ENCODE measurements at regions not wholly inside any gene's neighbourhood (a gene's known extent, or its start where the extent isn't known, plus 50 kb on each side); places are given as distances from the start of the nearest gene placed in this dataset.

- Mint-ChIP-seq H3K9me3 (ENCODE audit: insufficient read depth) (peaks cover 2% of the 10 kb centered on the region), H3K4me1 (ENCODE audit: low read depth) (no peaks in the 10 kb centered on the region), H3K27ac (no peak overlapping the region), H3K27me3 (ENCODE audit: low read depth) (peaks cover 12% of the 10 kb centered on the region), H3K4me3 (no peak overlapping the region), H3K36me3 (ENCODE audit: low read depth) (no peaks in the 10 kb centered on the region)
- CTCF ChIA-PET = no interaction called here
- no peak for DNase-seq
- POLR2A ChIA-PET = no interaction called here
- no peak for ATAC-seq
These were observed 70.6 kb downstream of the RSL24D1 start for GRCh38 chr15:55126111-55126510.

DNA sequence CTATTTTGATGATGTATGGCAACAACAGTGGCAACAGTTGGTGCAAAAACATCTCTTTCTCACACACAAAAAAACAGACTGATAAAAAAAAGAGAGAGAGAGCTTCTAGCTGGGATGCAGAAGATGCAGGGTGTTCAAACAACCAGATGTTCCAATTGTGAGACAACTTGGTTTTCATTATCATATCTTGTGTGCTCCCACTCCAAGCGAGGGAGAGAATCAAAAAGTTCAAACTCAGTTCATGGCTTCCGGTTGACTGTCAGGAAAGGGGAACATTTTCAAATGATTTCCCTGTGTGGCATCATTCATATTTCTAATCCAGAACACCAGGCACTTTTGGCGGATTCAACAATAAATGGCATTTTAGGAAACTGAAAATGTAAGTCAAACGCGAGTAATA is 72.1 kb downstream of the RSL24D1 start:
- ChIA-PET CTCF (interaction anchor here (0.8 to 0.9 kb wide), 2 partner anchors 16 to 43 kb away, joined by 3 read pairs; no protein-coding TSS in a partner anchor), POLR2A (no interaction called here)
- ATAC-seq (no peak), DNase-seq (no peak)
- Mint-ChIP-seq H3K4me1 (ENCODE audit: low read depth) (no peaks in the 10 kb centered on the region), H3K27me3 (ENCODE audit: low read depth) (peaks cover 12% of the 10 kb centered on the region), H3K36me3 (ENCODE audit: low read depth) (no peaks in the 10 kb centered on the region), H3K27ac (no peak overlapping the region), H3K9me3 (ENCODE audit: insufficient read depth) (no peaks in the 10 kb centered on the region), H3K4me3 (no peak overlapping the region)

DNA sequence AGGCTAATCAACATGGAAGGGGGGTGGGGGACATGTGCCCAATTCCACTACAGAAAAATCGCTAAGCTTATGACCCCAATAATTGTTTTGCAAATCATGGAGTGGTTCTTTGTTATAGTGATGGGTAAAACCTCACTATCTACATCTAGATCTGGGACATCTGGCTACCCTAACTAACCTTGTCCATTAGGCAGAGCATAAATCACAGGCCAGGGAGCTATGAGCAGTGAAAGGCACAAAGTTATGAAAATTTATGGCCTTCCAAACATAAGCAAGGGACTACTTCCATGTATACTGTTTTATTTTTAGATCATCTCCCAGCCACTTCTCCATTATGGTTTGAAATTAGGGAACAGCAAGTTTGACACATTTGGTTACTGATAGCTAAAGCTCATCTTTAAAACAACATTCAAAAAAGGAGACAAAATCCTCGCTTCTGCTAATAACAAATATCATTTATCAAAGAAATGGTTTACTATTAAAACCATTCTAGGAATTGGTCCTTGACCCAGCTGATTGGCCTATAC is 78.3 kb downstream of the RSL24D1 start:
- DNase-seq (no peak), ATAC-seq (no peak)
- Mint-ChIP-seq H3K27me3 (ENCODE audit: low read depth) (peaks cover under 1% of the 10 kb centered on the region), H3K4me1 (ENCODE audit: low read depth) (no peaks in the 10 kb centered on the region), H3K9me3 (ENCODE audit: insufficient read depth) (no peaks in the 10 kb centered on the region), H3K27ac (no peak overlapping the region), H3K36me3 (ENCODE audit: low read depth) (no peaks in the 10 kb centered on the region), H3K4me3 (no peak overlapping the region)
- CTCF ChIA-PET = interaction anchor here (1.0 kb wide), 1 partner anchor 10 kb away, joined by 5 read pairs; no protein-coding TSS in a partner anchor
- POLR2A ChIA-PET = no interaction called here

- no peaks in the 10 kb centered on the region for H3K4me1 Mint-ChIP-seq (ENCODE audit: low read depth)
- POLR2A ChIA-PET = no interaction called here
- no peak for ATAC-seq
- no peak overlapping the region for H3K27ac Mint-ChIP-seq
- no peaks in the 10 kb centered on the region for H3K27me3 Mint-ChIP-seq (ENCODE audit: low read depth)
- DNase-seq = no peak
- no peaks in the 10 kb centered on the region for H3K9me3 Mint-ChIP-seq (ENCODE audit: insufficient read depth)
- CTCF ChIA-PET = interaction anchor here (1.1 kb wide), 1 partner anchor 52 kb away, joined by 3 read pairs; no protein-coding TSS in a partner anchor
- no peak overlapping the region for H3K4me3 Mint-ChIP-seq
- H3K36me3 Mint-ChIP-seq (ENCODE audit: low read depth) = no peaks in the 10 kb centered on the region
These were observed 80.1 kb downstream of the RSL24D1 start for GRCh38 chr15:55116636-55117035.

DNA sequence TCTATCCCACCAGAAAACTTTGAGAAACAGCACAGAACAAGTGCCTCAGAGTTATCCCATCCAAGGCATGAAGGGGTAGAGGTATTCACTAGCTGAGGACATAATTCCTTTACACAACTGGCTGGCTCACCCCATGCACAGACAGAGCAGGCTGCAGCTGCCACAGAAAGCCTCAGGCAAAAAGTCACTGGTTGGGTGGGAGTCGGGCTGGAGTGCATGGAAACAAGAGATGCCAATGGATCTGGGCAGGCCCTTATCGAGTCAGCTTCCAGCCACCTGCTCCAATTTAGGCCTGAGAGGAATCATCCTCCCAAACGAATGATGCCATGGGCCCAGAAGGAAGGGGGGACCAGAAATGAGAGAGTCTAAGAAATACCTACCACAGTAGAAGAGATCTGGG is 83.0 kb downstream of the RSL24D1 start:
- H3K4me1 Mint-ChIP-seq (ENCODE audit: low read depth) = no peaks in the 10 kb centered on the region
- CTCF ChIA-PET = interaction anchor here (1.0 kb wide), 1 partner anchor 55 kb away, joined by 3 read pairs; no protein-coding TSS in a partner anchor

DNA sequence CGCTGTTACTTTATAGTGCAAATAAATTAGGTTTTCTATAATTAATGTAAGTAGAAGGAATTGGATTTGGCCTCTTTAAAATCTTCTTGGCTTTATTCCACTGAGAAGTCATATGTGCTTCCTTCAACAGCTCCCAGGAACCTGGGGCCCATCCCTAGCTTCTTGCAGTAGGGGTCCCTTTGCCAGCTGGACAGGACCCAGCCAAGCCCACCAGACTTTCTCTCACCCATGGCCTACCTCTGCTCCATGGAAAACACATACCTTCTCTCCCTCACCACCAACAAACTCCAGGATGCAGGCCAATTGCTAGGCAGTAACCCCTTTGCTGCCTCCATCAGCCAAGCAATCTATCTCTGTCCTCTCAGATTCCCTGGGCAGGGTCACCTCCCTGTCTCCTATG is 84.0 kb downstream of the RSL24D1 start:
- no peak overlapping the region for H3K4me3 Mint-ChIP-seq
- DNase-seq (no peak), ATAC-seq (no peak)
- no peaks in the 10 kb centered on the region for H3K36me3 Mint-ChIP-seq (ENCODE audit: low read depth)
- H3K4me1 Mint-ChIP-seq (ENCODE audit: low read depth) = no peaks in the 10 kb centered on the region
- no peak overlapping the region for H3K27ac Mint-ChIP-seq
- H3K9me3 Mint-ChIP-seq (ENCODE audit: insufficient read depth) = no peaks in the 10 kb centered on the region
- ChIA-PET CTCF (interaction anchor here (0.6 kb wide), 1 partner anchor 1261 kb away, joined by 3 read pairs; no protein-coding TSS in a partner anchor), POLR2A (no interaction called here)
- no peaks in the 10 kb centered on the region for H3K27me3 Mint-ChIP-seq (ENCODE audit: low read depth)

More for the DNA sequence above, 83.0 kb downstream of the RSL24D1 start:
- Mint-ChIP-seq H3K9me3 (ENCODE audit: insufficient read depth) (no peaks in the 10 kb centered on the region), H3K27me3 (ENCODE audit: low read depth) (no peaks in the 10 kb centered on the region), H3K27ac (no peak overlapping the region), H3K4me3 (no peak overlapping the region), H3K36me3 (ENCODE audit: low read depth) (no peaks in the 10 kb centered on the region)
- DNase-seq = no peak
- no peak for ATAC-seq
- POLR2A ChIA-PET = no interaction called here

GRCh38 chr15:55110446-55110845 is 86.3 kb downstream of the RSL24D1 start:
- H3K27ac Mint-ChIP-seq = no peak overlapping the region
- no peaks in the 10 kb centered on the region for H3K36me3 Mint-ChIP-seq (ENCODE audit: low read depth)
- H3K27me3 Mint-ChIP-seq (ENCODE audit: low read depth) = no peaks in the 10 kb centered on the region
- no peaks in the 10 kb centered on the region for H3K9me3 Mint-ChIP-seq (ENCODE audit: insufficient read depth)
- CTCF ChIA-PET = no interaction called here
- ATAC-seq (no peak), DNase-seq (no peak)
- no peak overlapping the region for H3K4me3 Mint-ChIP-seq
- POLR2A ChIA-PET = no interaction called here
- no peaks in the 10 kb centered on the region for H3K4me1 Mint-ChIP-seq (ENCODE audit: low read depth)

DNA sequence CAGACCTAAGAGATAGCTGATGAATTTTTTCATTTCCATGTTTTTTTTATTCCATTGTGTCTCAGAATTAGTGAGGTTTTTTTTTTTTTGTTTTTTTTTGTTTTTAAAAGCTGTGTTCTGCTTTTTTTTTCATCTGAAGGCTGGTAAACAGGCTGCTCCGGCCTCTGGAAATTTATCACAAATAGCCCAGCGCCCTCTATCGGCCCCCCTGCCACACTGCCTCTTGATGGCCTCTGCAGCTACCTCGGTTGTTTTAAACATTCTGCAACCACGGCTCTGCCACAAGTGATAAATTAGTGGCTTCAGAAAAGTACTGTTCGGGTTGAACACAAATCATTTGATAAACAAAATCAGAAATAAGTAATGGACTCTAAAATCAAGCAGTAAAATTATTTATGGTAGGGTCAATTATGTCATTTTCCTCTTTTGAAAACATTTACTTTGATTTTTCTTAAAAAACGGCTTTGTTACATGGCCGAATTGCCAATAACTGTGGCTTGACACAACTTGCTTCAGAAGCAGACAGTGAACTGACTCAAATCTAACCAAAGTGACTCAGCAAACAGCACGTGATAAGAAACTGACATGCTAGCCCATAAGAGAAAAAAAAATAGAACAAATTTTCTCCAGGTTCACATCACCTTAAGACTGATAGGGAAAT is 87.8 kb downstream of the RSL24D1 start:
- Mint-ChIP-seq H3K4me1 (ENCODE audit: low read depth) (no peaks in the 10 kb centered on the region), H3K4me3 (no peak overlapping the region), H3K27me3 (ENCODE audit: low read depth) (peaks cover 5% of the 10 kb centered on the region), H3K27ac (no peak overlapping the region), H3K36me3 (ENCODE audit: low read depth) (no peaks in the 10 kb centered on the region), H3K9me3 (ENCODE audit: insufficient read depth) (no peaks in the 10 kb centered on the region)
- peak; percentile 55 for ATAC-seq
- DNase-seq = peak; percentile 75
- POLR2A ChIA-PET = no interaction called here
- CTCF ChIA-PET = interaction anchor here (0.6 to 2.4 kb wide), 9 partner anchors 9 to 1026 kb away, joined by 3 to 6 read pairs (median 4); no protein-coding TSS in a partner anchor

DNA sequence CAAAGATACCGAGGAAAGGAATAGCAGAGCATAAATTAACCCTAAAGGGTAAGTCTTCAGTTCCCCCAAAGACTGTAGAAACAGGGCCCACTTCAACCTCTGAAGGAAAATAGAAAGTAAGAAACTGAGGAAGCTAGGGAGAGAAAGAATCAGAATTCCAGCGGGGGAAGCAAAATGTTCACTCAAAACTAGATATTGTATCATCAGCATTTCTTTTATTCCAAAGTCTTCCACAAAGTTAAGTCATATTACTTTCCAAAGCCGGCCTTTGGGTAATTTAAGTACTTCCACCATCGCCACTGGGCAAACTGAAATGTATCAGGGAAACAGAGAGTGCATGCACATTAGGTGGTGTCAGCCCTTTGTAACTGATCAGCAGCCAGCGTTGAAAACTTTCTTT is 88.3 kb downstream of the RSL24D1 start:
- ChIA-PET CTCF (interaction anchor here (0.6 to 2.4 kb wide), 9 partner anchors 10 to 1025 kb away, joined by 3 to 6 read pairs (median 4); no protein-coding TSS in a partner anchor), POLR2A (no interaction called here)
- Mint-ChIP-seq H3K27ac (no peak overlapping the region), H3K4me1 (ENCODE audit: low read depth) (no peaks in the 10 kb centered on the region), H3K36me3 (ENCODE audit: low read depth) (no peaks in the 10 kb centered on the region), H3K9me3 (ENCODE audit: insufficient read depth) (no peaks in the 10 kb centered on the region), H3K27me3 (ENCODE audit: low read depth) (peaks cover 11% of the 10 kb centered on the region), H3K4me3 (no peak overlapping the region)
- DNase-seq = no peak
- ATAC-seq = no peak

DNA sequence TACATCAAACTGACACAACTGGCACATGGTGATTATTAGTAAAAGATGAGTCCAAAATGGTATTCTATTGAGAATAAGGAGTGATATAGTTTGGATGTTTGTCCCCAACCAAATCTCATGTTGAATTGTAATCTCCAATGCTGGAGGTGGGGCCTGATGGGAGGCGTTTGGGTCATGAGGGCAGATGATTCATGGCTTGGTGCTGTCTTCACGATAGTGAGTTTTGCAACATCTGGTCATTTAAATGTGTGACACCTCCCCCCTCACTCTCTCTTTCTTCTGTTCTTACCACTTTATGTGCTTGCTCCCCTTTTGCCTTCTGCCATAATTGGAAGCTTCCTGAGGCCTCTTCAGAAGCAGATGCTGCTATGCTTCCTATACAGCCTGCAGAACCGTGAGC is 90.6 kb downstream of the RSL24D1 start:
- ATAC-seq (no peak), DNase-seq (no peak)
- H3K27me3 Mint-ChIP-seq (ENCODE audit: low read depth) = peaks cover 11% of the 10 kb centered on the region
- no peaks in the 10 kb centered on the region for H3K9me3 Mint-ChIP-seq (ENCODE audit: insufficient read depth)
- ChIA-PET POLR2A (no interaction called here), CTCF (no interaction called here)
- no peak overlapping the region for H3K4me3 Mint-ChIP-seq
- no peak overlapping the region for H3K27ac Mint-ChIP-seq
- no peaks in the 10 kb centered on the region for H3K36me3 Mint-ChIP-seq (ENCODE audit: low read depth)
- no peaks in the 10 kb centered on the region for H3K4me1 Mint-ChIP-seq (ENCODE audit: low read depth)

GRCh38 chr15:55094136-55094535 is 102.6 kb downstream of the RSL24D1 start:
- no peaks in the 10 kb centered on the region for H3K4me1 Mint-ChIP-seq (ENCODE audit: low read depth)
- POLR2A ChIA-PET = no interaction called here

GRCh38 chr15:55088207-55088606 is 108.5 kb downstream of the RSL24D1 start:
- ATAC-seq (no peak), DNase-seq (no peak)
- H3K9me3 Mint-ChIP-seq (ENCODE audit: insufficient read depth) = no peaks in the 10 kb centered on the region
- H3K27ac Mint-ChIP-seq = no peak overlapping the region
- H3K4me1 Mint-ChIP-seq (ENCODE audit: low read depth) = no peaks in the 10 kb centered on the region
- peaks cover 10% of the 10 kb centered on the region for H3K27me3 Mint-ChIP-seq (ENCODE audit: low read depth)
- H3K36me3 Mint-ChIP-seq (ENCODE audit: low read depth) = no peaks in the 10 kb centered on the region
- ChIA-PET POLR2A (no interaction called here), CTCF (no interaction called here)
- H3K4me3 Mint-ChIP-seq = no peak overlapping the region

More at GRCh38 chr15:55094136-55094535, 102.6 kb downstream of the RSL24D1 start:
- Mint-ChIP-seq H3K36me3 (ENCODE audit: low read depth) (no peaks in the 10 kb centered on the region), H3K27ac (no peak overlapping the region), H3K9me3 (ENCODE audit: insufficient read depth) (no peaks in the 10 kb centered on the region), H3K27me3 (ENCODE audit: low read depth) (peaks cover 6% of the 10 kb centered on the region), H3K4me3 (no peak overlapping the region)
- no peak for DNase-seq
- no peak for ATAC-seq
- CTCF ChIA-PET = no interaction called here

Data from activated CD8-positive, alpha-beta T cell treated with anti-CD3 and anti-CD28 coated beads, Interleukin-2, amount 10 ng/mL, durations not matched to agents 7 days and 5 days (primary cell).